CD4-positive, alpha-beta T cell treated with Interleukin-1 beta for 1 hour (primary cell): ENCODE measurements at regions not wholly inside any gene's neighbourhood (a gene's known extent, or its start where the extent isn't known, plus 50 kb on each side); places are given as distances from the start of the nearest gene placed in this dataset.

Experiments
- DNase-seq, 2 donors: peaks; one replicate each; pipeline ENCODE4 v3.0.0-alpha.2; 2020 to 2022

DNA sequence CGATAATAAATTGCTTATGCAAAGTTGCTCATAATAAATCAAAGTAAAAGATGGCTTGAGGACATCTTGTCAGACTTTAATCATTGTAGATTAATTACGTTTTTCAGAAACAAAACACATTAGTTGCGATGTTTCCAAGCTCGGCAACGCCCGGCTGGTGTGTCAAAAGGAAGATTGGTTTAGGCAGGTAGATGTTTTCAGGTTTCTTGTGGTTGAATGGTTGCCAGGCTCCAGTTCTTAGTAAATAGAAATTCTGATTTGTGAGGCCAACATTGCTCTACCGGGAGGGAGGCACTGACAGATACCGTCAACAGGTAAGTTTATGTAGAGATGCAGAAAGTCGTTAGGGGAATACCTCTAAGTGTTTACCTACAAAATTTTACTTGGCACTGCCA, 280.3 kb downstream of the NPR3 start:
- DNase-seq: no peak

DNA sequence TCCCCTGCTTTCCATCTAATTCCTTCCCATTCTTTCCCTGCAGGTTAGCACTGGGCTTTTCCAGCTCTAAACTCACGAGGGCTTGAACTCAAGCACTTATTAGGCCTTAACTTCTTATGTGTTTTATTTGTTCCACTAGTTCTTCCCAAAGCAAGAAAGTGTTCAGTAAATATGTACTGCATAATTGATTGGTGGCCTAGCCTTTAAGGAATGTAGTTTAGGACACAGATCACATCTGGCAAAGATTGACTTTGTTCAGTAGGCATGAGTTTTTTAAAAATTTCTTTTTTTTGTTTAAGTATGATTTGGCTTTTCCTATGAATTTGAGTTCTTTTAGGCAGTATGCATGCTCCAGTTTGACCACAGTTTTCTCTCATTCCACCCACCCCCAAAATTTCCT, 285.2 kb downstream of the NPR3 start:
- no peak for DNase-seq

DNA sequence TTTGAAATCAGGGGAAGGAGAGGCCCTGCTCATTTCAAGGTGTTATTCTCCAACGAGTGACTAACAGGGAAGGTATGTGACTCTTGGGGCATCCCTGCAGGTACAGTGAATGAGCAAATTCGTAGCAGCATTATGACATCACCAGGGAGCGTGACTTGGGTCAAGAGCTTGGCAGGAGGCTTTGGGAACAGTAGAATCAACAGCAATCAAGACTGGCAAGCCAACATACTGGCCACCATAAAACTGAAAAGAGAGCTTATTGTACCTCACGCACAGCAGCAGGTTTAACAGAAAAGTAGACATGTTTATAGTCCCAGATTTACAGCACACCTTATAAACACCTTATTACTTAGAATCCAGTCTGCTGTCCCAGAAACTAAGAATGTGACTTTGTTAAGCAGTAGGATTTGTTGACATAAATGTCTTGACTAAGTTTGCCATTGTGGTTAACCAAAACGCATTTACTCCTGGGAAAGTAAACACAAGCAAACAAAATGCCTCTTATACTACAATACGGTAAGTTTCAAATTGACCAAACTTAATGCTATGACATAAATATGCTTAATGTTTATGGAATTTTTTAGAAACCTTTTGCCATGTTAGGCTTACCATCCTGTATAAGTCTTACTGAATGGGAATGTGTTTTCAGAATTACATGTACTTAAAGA, 297.8 kb downstream of the NPR3 start:
- DNase-seq: no peak

DNA sequence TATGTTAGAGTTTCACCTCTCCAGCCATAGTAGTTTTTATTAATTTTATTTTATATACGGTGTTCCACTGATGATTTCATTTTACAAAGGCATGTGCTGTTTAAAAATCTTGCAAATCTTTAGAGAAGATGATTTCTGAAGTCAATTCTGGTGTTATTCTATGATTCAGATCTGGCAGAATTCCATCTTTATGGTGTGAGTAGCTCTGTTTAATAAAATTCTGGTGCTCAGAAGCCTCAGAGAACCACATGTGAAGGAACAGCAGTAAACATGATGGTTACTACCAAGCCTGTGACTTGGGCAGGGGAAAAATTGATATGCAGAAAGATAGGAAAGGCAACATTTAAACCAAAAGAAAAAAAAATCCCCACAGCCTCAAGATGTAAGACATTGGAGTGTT, 299.7 kb downstream of the NPR3 start:
- no peak for DNase-seq

DNA sequence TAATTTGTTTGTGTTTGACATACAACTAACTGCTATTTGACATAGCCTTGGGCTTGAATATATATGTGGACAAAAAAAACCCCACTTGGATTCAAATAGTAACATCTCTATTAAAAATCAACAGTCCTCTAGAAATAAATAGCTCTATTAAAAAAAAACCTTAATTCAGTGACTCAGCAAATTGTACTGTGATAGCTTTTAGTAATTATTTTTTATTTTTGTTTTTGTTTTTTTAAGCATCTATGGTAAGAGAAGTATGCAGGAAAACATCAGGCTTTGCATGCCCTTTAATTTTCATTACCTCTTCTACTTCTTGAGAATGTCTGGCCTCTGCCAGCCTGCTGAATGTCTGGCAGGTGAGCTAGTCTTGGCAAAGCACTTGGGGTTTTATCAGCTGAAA, 300.7 kb downstream of the NPR3 start:
- no peak for DNase-seq

DNA sequence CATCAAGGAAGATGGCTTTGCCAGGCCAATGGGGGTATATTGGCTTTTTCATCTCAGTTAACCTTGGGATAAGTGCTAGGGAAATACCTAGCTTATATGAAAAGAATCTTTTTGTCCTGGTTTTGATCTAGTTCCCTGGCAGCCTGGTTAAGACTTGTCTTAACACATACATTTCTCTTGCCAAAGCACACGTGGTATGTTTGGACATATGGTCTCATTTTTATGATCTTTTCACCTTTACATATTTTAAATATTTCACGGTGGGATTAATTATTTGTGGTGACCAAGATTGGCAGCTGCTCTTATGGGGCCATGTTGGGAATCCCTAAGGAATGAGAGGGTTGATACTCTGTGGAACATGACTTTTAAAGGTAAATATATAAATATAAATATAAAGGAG, 312.5 kb downstream of the NPR3 start:
- no peak for DNase-seq

DNA sequence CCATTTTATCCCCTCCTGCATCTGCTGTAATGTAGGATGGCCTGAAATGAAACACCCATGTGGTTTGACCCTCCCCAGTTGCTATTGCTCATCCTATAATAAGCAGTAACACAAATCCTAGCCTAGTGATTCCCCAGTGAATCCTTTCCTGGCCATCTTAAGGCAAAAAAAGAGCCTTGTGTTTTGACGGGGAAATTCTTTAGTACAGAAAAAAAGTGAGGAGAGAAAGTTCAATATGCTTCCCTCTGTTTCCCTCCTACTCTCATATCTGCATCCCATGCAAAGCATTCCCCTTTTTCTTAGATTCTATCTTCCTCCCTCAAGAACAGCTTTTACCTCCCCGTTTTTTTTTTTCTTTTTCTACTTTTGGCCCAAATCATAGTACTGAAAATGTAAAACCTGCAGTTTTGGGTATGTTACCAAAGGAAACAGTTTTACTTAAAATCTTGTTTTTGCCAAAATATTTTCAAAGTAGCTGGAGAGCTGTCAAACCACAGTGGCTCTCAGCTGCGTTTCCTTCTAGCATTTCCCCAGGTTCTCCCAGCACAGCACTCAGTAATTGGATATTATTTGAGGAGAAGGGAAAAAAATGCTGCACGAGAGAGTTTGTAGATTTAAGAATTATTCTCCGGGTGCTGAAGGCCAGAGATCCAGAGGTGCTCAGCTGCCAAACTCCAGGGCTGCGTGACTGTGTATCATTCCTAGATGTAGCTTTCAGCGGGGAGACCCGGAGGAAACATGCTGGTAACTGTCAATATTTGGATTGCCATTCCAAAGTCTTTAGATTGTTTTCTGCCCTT, 321.4 kb downstream of the NPR3 start:
- no peak for DNase-seq

DNA sequence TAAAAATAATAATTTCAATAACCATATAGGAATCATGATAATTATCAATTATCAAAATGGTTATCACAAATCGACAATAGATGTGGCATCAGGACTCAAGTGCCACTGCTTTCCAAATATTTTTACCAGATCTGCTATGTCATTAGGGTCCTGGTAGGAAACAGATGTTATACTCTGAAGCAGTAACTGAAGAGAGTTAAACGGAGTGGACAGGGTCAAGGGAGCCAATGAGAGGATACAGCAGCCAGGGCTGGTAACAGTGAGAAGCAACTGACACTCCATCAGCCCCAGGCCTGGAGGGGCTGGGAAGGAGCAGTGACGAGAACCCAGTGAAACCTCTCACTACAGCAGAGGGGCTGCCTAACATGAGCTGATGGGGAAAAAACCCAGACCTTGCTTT, 322.4 kb downstream of the NPR3 start:
- no peak for DNase-seq

DNA sequence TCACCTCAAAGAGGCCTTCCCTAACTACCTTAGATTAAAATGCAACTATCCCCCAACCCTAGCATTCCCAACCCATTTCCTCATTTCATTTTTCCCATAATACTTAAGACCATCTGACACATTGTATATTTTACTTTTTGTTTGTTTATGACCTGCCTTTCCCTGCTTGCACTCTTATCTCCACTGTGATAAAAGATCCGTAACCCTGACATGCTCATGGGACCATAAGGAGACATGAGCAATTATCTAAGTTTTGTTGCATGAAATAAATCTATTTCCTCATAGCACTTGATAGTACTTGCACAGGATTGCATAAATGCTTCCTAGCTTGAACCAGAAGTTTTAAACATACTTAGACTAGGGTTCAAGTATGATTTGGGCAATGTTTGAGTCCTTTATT, 323.7 kb downstream of the NPR3 start:
- DNase-seq: no peak

DNA sequence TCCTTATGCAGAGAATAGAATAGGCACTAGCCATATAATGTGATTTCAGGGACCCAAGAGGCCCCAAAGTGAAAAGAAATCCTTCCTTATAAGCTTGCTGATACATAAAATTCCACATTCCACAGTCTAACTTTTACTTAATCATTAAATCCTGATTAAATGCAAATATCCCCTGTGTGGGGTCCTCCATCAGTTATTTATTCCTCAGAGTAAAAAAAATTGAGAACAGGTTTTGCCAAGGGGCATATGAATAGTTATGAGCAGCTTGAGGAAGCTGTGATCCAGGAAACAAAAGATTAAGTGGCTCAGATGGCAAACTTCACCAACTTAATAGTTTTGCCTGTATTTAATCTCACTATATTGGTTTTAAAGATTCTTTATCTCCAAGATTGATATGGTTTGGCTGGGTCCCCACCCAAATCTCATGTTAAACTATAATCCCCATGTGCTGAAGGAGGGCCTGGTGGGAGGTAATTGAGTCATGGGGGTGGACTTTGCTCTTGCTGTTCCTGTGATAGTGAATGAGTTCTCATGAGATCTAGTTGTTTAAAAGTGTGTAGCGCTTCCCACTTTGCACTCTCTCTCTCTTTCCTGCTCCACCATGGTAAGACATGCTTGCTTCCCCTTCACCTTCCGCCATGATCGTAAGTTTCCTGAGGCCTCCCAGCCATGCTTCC, 324.9 kb downstream of the NPR3 start:
- no peak for DNase-seq

DNA sequence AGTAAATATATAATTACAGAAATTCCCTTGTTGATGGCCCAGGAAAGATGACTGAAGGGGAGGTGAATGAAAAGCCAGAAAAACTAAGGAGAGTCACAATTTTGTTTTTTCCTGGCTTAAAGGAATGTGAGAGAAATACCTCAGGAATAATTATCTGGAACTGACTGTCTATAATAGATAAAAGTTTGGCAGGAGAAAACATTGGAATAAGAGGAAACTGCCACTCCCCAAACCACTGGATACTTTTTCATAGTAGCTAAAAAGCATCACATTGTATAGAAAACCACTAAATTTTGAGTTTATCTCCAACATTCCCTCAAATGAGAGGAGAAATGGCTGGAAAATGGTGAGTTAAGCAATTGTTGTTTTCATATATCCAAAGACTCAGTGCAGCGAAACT, 326.0 kb downstream of the NPR3 start:
- DNase-seq: no peak

DNA sequence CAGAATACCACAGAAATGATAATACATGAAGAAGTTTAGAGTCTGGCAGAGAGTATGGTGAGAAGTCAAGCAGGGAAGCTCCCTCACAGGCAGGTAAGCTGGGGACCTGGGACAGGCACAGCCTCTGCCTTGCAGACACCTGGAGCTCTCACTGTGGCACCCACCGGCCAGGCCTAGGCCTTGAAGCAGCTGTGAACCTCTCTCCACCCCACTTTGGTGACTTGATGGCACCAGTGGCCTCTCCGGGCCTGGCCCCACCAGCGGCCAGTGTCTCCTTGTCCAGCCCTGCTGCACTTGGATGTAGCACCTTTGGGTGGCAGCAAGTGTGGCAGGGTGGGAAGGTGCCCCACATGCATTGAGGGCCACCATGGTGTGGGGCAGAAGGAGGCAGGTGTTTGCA, 330.5 kb downstream of the NPR3 start:
- no peak for DNase-seq

DNA sequence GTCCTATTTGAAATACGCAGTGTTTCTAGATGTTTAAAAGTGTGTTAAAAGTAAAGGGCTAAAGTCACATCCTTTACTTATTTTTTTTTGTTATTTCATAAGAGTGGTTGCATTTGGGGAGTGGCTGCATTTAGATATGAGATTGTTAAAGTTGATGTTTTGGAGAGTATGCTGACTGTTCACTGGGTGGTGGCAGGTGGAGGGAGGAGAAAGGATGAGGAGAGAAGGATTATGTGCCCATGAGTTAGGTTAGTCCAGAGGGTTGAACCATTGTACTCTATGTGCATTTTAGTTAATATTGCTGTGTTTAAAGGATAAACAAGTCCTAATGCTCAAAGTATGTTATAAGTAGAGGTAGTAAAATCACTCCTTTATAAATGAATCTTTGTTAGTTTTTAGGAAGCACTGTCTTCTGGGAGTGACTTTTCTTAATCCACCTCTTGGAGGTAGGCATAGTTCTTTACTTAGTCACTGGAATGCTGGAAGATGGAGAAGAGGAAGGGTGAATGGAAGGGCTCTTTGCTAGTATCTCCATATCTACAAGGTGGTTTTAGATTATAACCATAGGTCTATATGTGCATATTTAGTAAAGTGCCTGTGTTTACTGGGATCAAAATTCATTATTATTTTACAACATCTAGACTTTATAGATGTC, 332.3 kb downstream of the NPR3 start:
- no peak for DNase-seq

DNA sequence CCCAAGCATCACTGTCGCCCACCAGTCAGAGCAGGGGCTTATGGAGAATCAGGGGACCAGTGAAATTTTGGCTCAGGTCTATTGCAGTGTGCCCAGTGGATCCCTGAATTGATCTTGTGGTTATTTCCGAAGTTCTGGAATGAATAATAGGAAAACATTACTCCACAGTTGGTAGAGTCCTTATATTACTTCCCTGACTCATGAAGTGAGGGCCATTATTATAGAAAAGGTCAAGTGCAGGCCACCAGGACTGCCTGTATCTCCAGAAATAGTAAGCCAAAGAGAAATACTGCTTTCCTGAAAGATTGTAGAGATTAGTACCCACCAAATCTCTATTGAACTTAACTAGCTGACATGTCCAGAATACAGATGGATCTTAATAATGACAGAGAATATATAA, 335.0 kb downstream of the NPR3 start:
- no peak for DNase-seq

DNA sequence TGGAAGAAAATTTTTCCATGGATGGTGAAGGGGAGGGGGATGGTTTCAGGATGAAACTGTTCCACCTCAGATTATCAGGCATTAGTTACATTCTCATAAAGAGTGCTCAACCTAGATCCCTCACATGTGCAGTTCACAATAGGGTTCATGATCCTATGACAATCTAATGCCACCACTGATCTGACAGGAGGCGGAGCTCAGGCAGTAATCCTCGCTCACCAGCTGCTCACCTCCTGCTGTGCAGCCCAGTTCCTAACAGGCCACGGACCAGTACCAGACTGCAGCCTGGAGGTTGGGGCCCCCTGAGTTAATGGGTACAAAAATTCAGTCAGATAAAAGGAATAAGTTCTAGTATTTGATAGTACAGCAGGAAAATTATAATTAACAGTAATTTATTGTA, 337.2 kb downstream of the NPR3 start:
- DNase-seq: no peak

DNA sequence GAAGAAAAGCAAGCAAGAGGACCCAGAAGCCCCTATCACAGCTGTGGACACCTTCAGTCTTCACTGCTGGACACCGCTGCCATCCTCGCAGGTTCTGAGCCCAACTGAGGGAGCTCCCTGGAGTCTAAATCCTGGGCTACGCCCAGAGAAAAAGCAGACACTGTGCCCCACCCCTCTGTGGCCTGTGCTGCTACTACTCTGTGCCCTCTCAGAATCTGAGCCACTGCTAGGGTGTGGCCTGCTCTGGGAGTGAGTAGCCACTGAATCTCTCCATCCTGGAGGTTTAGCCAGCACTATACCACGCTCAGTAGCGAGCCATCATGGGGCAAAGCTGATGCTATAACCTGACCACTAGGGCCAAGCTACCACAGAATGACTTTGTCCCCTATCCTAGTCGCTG, 338.2 kb downstream of the NPR3 start:
- no peak for DNase-seq

DNA sequence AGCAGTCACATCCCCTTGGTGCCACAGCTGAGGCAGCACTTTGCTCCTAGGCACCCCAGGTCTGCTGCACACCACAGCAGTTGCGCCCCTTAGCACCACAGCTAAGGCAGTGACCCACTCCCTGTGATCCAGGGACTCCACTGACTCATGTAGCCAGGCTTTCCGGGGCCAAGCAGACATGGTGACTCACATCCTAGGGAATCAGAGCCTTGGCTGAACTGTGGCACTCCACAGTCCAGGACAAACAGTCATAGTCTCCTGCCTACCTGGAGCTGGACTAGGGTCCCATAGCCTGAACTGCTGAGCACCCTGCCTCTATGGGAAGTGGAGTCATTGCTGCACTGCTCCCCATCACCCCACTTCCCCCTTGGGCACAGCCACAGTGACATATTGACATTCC, 338.7 kb downstream of the NPR3 start:
- DNase-seq: no peak

DNA sequence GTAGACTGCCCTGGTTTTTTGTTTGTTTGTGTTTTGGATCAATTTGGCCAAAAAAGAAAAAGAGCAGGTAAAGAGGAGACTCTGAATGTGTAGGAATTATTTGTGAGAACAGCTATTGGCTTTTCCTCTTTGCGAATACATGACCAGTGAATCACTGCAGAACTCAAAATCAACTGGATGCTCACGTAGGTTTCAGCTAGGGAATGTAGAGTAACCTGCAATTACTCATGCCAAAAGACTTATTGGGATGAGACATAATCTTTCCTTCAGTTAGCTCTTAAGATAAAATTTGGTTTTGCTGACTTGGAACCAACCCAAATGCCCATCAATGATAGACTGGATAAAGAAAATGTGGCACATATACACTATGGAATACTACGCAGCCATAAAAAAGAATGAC, 348.0 kb downstream of the NPR3 start:
- DNase-seq: no peak

DNA sequence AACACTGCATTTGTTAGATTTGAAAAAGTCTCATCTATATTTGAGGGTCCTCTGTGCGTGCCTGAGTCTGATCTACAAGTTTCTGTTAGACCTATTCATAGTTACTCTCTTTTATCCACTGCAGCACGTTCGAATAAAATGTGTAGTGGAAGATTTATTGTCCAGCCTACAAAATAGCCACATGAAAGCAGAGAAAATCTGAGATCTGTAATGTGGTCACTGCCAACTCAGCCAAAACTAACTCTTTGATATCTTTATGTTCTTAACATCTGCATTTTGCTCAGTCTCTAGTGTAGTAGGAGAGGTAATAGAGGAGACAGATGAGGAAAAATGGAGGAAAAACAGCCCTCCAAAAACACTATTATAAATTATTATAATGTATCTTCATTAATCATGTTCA, 354.0 kb downstream of the NPR3 start:
- DNase-seq: no peak

DNA sequence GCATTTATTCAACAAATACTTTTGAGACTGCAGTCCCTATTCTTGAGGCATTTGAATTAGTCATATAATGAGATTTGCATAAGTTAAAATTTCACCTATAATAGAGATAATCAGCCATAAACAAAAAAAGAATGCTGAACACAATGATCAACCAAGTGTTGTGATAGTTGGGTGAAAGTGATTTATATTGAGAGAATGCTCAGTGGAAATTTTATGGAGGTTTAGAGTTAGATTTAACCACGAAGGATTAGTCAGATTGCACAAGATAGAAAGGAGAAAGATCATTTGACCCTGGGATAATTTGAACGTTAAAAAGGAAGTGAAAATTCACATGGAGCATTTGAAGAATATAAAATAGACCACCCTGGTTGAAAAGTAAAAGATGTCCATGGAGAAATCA, 356.2 kb downstream of the NPR3 start:
- no peak for DNase-seq

DNA sequence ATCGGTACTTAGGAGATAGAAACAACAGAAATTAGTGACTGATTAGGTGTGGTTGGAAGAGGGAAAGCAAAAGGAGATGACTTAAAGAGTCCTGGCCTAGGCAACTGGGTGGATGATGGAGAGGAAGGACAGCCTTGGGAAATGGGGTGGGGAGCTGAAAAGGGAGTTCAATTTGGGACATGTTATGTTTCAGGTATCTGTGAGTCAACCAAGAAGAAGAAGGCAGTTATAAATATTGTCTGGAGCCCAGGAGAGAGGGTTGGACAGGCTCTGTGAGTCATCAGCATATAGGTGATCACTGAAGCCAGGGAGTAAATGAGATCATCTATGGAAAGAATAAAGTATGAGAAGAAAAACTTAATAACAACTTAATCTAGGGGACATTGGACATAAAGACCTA, 357.7 kb downstream of the NPR3 start:
- DNase-seq: no peak

DNA sequence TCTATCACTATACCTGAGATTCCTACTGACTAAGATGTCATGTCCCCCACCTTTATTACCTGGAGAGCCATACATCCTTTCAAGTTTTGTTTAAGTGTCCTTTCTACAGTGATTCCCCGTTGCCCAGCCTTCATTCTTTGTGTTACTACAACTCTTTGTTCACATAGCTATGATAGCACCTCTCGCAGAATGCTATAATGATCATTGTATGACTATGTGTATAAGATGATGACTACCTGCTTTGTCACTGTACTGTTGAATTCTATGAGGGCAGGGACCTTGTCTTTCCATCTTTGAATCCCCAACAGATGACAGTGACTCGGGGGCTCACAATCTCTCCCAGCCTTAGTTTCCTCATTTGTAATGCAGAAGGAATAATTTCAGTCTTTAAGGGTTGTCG, 361.2 kb downstream of the NPR3 start:
- DNase-seq: no peak

DNA sequence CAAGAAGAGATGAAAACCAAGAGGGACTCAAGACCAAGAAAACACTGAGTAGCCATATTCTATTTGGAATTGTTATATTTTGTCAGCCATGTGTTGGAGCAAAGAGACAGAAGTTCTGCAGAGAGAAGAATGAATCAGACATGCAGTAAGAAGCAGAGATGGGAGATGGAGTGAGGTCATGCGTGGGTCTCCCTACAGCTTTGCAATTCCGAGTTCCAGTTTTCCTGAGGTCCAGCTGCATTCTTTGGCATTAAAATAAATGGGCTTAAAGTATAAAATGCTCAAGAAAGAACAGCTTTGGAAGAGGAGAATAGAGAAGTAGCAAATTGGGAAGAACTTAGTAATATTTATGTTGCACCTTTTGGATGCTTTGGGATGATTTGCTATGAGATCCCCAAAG, 361.6 kb downstream of the NPR3 start:
- no peak for DNase-seq

DNA sequence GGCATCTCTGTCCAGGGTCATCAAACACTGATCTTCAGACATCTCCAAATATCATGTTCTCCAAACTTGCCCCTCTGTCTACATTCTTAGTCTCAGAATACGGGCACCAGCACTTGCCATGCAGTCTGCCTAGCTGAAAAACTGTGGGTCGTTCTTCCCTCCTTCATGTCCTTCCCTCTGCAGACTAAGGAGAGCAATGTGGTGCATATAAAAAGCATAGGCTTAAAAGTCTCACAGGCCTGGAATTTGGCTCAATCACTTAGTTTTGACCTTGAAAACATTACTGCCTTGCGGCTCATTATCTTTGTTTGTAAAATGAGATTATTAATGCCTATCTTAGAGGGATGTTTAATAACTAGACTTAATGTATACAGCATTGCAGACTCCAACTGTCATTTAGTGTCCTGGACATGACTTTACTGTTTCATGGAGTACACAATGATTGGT, 362.8 kb downstream of the NPR3 start:
- no peak for DNase-seq
